HepG2 (cell line): ENCODE measurements at regions not wholly inside any gene's neighbourhood (a gene's known extent, or its start where the extent isn't known, plus 50 kb on each side); places are given as distances from the start of the nearest gene placed in this dataset.

Source experiments
- ATAC-seq: fragments of 200-7000 bp; cut with Tn5 transposase; 3 replicates; pipeline ENCODE4 v1.9.1; 2020; ENCODE audit warnings: mild to moderate bottlenecking, moderate library complexity
- BruUV-seq: library from RNA; stranded (reverse); fragments of 400-500 nt; replicated peaks from 2 replicates; lab custom pipeline; 2021; lab: Mats Ljungman, UMichigan
- CTCF ChIA-PET: fragments of 300-600 bp; formaldehyde crosslinking; extraction: SDS; loops from one replicate; lab custom pipeline; 2021; ENCODE audit warnings: low total read pairs, inconsistent platforms, low intra/inter-chr PET ratio; lab: Yijun Ruan, JAX
- POLR2A ChIA-PET: fragments of 350-600 bp; sonication (Branson Sonifier 250); formaldehyde crosslinking; loops from one replicate; lab custom pipeline; 2020; ENCODE audit warnings: antibody characterized with exemption, inconsistent platforms; lab: Yijun Ruan, JAX
- DNase-seq: peaks from one replicate; pipeline ENCODE4 v3.0.0-alpha.2; 2015; ENCODE audit warnings: low spot score
- FAIRE-seq: peaks from 3 replicates; lab custom pipeline; 2011; peaks lifted over from hg19 to GRCh38; lab: Jason Lieb, UNC
- H2AFZ ChIP-seq: one replicate; pipeline ENCODE4 v1.6.1; 2011; ENCODE audit warnings: low read length, inconsistent platforms
- H3K27ac ChIP-seq: fragments of 300-600 bp; 3 replicates; pipeline ENCODE4 v1.8.0; 2011; ENCODE audit warnings: mixed run types, mild to moderate bottlenecking, mixed read lengths, low read length, inconsistent platforms; ENCODE audit not compliant: insufficient read depth; ENCODE audit errors: extremely low read length
- H3K27me3 ChIP-seq, 2 experiments: fragments of 200-600 bp in 1 of 2; 2 replicates in 1 of 2; 3 replicates in 1 of 2; pipeline versions ENCODE4 v1.6.0 to v1.8.0; 2011; ENCODE audit warnings: low read length in 2 of 2, mild to moderate bottlenecking in 2 of 2, moderate library complexity in 2 of 2, inconsistent platforms in 1 of 2; ENCODE audit not compliant: insufficient read depth in 2 of 2, control insufficient read depth in 1 of 2
- H3K36me3 ChIP-seq, 2 experiments: fragments of 200-600 bp in 1 of 2; replicated peaks in 1 of 2; 2 replicates in 1 of 2; 3 replicates in 1 of 2; pipeline versions ENCODE4 v1.5.1 to v1.8.0; 2011; ENCODE audit warnings: low read length in 2 of 2, inconsistent platforms in 1 of 2; ENCODE audit not compliant: insufficient read depth in 2 of 2, control insufficient read depth in 1 of 2
- H3K4me1 ChIP-seq: 2 replicates; pipeline ENCODE4 v1.5.1; 2012; ENCODE audit warnings: low read length, inconsistent platforms; ENCODE audit not compliant: insufficient read depth
- H3K4me2 ChIP-seq: 2 replicates; pipeline ENCODE4 v1.6.0; 2011; ENCODE audit warnings: low read depth, low read length, inconsistent platforms
- H3K4me3 ChIP-seq, 3 experiments: fragments of 200-600 bp in 1 of 3; sonication (generic), shearing (Covaris generic) in 1 of 3; replicated peaks in 1 of 3; 2 replicates each; pipeline ENCODE4 v1.5.1; 2011 to 2016; ENCODE audit warnings: low read length in 3 of 3, inconsistent platforms in 2 of 3, low read depth in 2 of 3, mild to moderate bottlenecking in 2 of 3, control low read depth in 1 of 3, mixed read lengths in 1 of 3; ENCODE audit not compliant: insufficient read depth in 1 of 3
- H3K79me2 ChIP-seq: one replicate; pipeline ENCODE4 v1.6.1; 2011; ENCODE audit warnings: low read length, inconsistent platforms; ENCODE audit not compliant: insufficient read depth
- H3K9ac ChIP-seq: 2 replicates; pipeline ENCODE4 v1.6.0; 2011; ENCODE audit warnings: mild to moderate bottlenecking, low read depth, low read length, inconsistent platforms; ENCODE audit not compliant: insufficient read depth
- H3K9me3 ChIP-seq: 2 replicates; pipeline ENCODE4 v1.5.1; 2012; ENCODE audit warnings: mild to moderate bottlenecking, low read length
- H4K20me1 ChIP-seq: 2 replicates; pipeline ENCODE4 v1.6.0; 2011; ENCODE audit warnings: inconsistent platforms, mild to moderate bottlenecking, low read length, moderate library complexity; ENCODE audit not compliant: insufficient read depth
- CTCF ChIP-seq: sonication (generic); formaldehyde crosslinking; IDR thresholded peaks from 2 replicates; pipeline ENCODE4 v1.5.0; 2020; ENCODE audit warnings: mild to moderate bottlenecking, missing genetic modification reagents, moderate library complexity
- GATA4 ChIP-seq: sonication (generic); IDR thresholded peaks from 2 replicates; pipeline ENCODE4 v1.6.1; 2016; ENCODE audit warnings: antibody characterized with exemption, low read depth, borderline replicate concordance
- KAT8 ChIP-seq: IDR thresholded peaks from 2 replicates; pipeline ENCODE4 v1.6.1; 2016; ENCODE audit warnings: missing genetic modification reagents, missing compliant biosample characterization
- RERE ChIP-seq: IDR thresholded peaks from 2 replicates; pipeline ENCODE4 v1.6.1; 2016; ENCODE audit warnings: low read depth, missing genetic modification reagents, missing compliant biosample characterization
- SMC3 ChIP-seq: IDR thresholded peaks from 2 replicates; pipeline ENCODE4 v1.6.1; 2011; ENCODE audit warnings: low read length, improper control_type of control experiment
- STAG1 ChIP-seq: sonication (generic); formaldehyde crosslinking; IDR thresholded peaks from 2 replicates; pipeline ENCODE4 v1.4.0; 2020; ENCODE audit warnings: missing genetic modification reagents
- U2AF1 ChIP-seq: fragments of 200-400 bp; formaldehyde crosslinking; optimal IDR thresholded peaks from 2 replicates; pipeline ENCODE3; 2017; ENCODE audit warnings: mild to moderate bottlenecking, low read depth, low read length
- ZSCAN9 ChIP-seq: IDR thresholded peaks from 2 replicates; pipeline ENCODE4 v1.6.1; 2016; ENCODE audit warnings: borderline replicate concordance
- WGBS: methylation state at CpG from one replicate; pipeline ENCODE4 v1.1.6; 2017; ENCODE audit warnings: low lambda C conversion rate; 5-methylcytosine and 5-hydroxymethylcytosine counted together
- in situ Hi-C: cut with HindIII; loops from 2 replicates; pipeline ENCODE4 v1.10.0; 2017; ENCODE audit warnings: low pct_unique_long_range_greater_than_20kb; ENCODE audit not compliant: extremely low pct_ligation_motif_present
- intact Hi-C: fragments of 100-400 bp; cut with micrococcal nuclease; formaldehyde crosslinking; loops from one replicate; pipeline ENCODE4 v1.10.0; 2022; ENCODE audit not compliant: unreplicated experiment

GRCh38 chrX:97685753-97686152, 802.0 kb downstream of the RPA4 start:
- FAIRE-seq, result peak; percentile 64
- H3K79me2 ChIP-seq, result no peaks in the 10 kb centered on the region
- intact Hi-C loops, result loop anchor here (5.0 to 10.0 kb wide), 2 partner anchors 241 to 913 kb away; no protein-coding TSS in a partner anchor
- no peaks in the 10 kb centered on the region for H4K20me1 ChIP-seq
- in situ Hi-C loops, result no loop called here
- ChIA-PET CTCF (no interaction called here), POLR2A (no interaction called here)
- no peaks in the 10 kb centered on the region for H3K36me3 ChIP-seq
- H2AFZ ChIP-seq, result no peak overlapping the region
- ATAC-seq, result peak; percentile 48; the same call in 1 of the 3 replicates
- H3K4me3 ChIP-seq, result no peak overlapping the region
- 7% methylated on average over 4 of the region's 4 CpGs for WGBS
- no peaks in the 10 kb centered on the region for H3K4me1 ChIP-seq
- peak; percentile 11 for DNase-seq
- H3K9ac ChIP-seq, result no peak overlapping the region
- no peaks in the 10 kb centered on the region for H3K9me3 ChIP-seq
- H3K4me2 ChIP-seq, result no peak overlapping the region
- H3K27ac ChIP-seq, result no peak overlapping the region
- H3K27me3 ChIP-seq, result no peaks in the 10 kb centered on the region
- peak; percentile 49 for TF ChIP-seq CTCF (CRISPR knock-in tag)
- TF ChIP-seq U2AF1, result no peak
- TF ChIP-seq STAG1 (CRISPR knock-in tag), result peak; percentile 44
- TF ChIP-seq GATA4, result no peak
- no peak for TF ChIP-seq KAT8 (CRISPR knock-in tag)
- TF ChIP-seq RERE (CRISPR knock-in tag), result no peak
- TF ChIP-seq ZSCAN9 (CRISPR knock-in tag), result no peak
- TF ChIP-seq SMC3, result peak; percentile 35
- TF ChIP-seq, all 625 proteins: peak for 3
- BruUV-seq, result no TSS peak
